GM12874 (cell line): ENCODE measurements at regions not wholly inside any gene's neighbourhood (a gene's known extent, or its start where the extent isn't known, plus 50 kb on each side); places are given as distances from the start of the nearest gene placed in this dataset.

Experiments used
- CTCF ChIP-seq: IDR thresholded peaks from 2 replicates; pipeline ENCODE4 v1.5.1; 2011; ENCODE audit warnings: low read depth, mild to moderate bottlenecking, control low read depth, low read length, moderate library complexity; ENCODE audit not compliant: insufficient read depth

- TF ChIP-seq CTCF = no peak
Observed at GRCh38 chr2:21422724-21423522, 299.2 kb downstream of the TDRD15 start.

GRCh38 chr2:21423854-21424253 is 300.1 kb downstream of the TDRD15 start:
- TF ChIP-seq CTCF = no peak

- TF ChIP-seq CTCF = no peak
Observed at GRCh38 chr2:21424375-21424774, 300.6 kb downstream of the TDRD15 start.

GRCh38 chr2:21427606-21428005 is 303.8 kb downstream of the TDRD15 start:
- no peak for TF ChIP-seq CTCF

GRCh38 chr2:21428754-21429153 is 305.0 kb downstream of the TDRD15 start:
- no peak for TF ChIP-seq CTCF

GRCh38 chr2:21429747-21430146 is 306.0 kb downstream of the TDRD15 start:
- no peak for TF ChIP-seq CTCF

- no peak for TF ChIP-seq CTCF
Observed at GRCh38 chr2:21431078-21431477, 307.3 kb downstream of the TDRD15 start.
